Panc1 (cell line): ENCODE measurements at regions not wholly inside any gene's neighbourhood (a gene's known extent, or its start where the extent isn't known, plus 50 kb on each side); places are given as distances from the start of the nearest gene placed in this dataset.

Experiments
- POLR2AphosphoS5 ChIP-seq: IDR thresholded peaks from 2 replicates; pipeline ENCODE4 v1.6.1; 2012; ENCODE audit warnings: mild to moderate bottlenecking, low read depth, low read length, moderate library complexity
- TF ChIP-seq, protein P1 (sequence below): fragments of 450-650 bp; IDR thresholded peaks from 2 replicates; pipeline ENCODE4 v1.5.1; 2017; ENCODE audit warnings: mild to moderate bottlenecking

DNA sequence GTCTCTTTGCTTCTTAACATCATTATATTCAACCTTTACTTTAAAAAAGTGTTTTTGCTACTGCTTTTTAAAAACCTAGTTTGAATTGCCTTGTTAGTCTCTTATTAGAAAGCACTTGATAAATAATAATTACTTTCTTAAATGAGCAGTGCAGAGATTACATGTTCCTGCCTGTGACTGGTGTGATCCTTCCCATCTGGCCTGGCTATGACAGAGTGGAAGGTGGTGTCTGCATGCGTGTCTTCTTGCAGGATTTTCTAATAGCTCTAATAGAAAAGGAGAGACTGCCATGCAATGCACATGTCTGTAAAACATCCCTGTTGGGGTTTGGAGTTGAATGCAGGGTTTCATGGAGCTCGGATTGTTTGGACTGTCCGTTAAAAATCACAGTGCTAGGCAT is 425.8 kb upstream of the TPM1 start:
- no peak for TF ChIP-seq POLR2AphosphoS5
- TF ChIP-seq, protein P1, sequence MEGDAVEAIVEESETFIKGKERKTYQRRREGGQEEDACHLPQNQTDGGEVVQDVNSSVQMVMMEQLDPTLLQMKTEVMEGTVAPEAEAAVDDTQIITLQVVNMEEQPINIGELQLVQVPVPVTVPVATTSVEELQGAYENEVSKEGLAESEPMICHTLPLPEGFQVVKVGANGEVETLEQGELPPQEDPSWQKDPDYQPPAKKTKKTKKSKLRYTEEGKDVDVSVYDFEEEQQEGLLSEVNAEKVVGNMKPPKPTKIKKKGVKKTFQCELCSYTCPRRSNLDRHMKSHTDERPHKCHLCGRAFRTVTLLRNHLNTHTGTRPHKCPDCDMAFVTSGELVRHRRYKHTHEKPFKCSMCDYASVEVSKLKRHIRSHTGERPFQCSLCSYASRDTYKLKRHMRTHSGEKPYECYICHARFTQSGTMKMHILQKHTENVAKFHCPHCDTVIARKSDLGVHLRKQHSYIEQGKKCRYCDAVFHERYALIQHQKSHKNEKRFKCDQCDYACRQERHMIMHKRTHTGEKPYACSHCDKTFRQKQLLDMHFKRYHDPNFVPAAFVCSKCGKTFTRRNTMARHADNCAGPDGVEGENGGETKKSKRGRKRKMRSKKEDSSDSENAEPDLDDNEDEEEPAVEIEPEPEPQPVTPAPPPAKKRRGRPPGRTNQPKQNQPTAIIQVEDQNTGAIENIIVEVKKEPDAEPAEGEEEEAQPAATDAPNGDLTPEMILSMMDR: no peak
